ENCODE measurements at regions not wholly inside any gene's neighbourhood (a gene's known extent, or its start where the extent isn't known, plus 50 kb on each side); places are given as distances from the start of the nearest gene placed in this dataset.
A peak's percentile ranks its signal among the peaks of the same experiment; 100 is the strongest.

GRCh38 chr1:199007423-199007822, 368.6 kb downstream of the PTPRC start:
- no peak overlapping the region for H3K27ac ChIP-seq
- intact Hi-C loops (cut with DNase I), result no loop called here
- H3K9me3 ChIP-seq, result no peaks in the 10 kb centered on the region
- ATAC-seq (no peak), DNase-seq (peak in 1 of 4 donors; percentile 7)
- H3K4me3 ChIP-seq, result no peak overlapping the region
- no peaks in the 10 kb centered on the region for H3K36me3 ChIP-seq (replicated peaks in 1 of 2; ENCODE audit: insufficient read depth in 1 of 2, low read depth in 2 of 2)
- no peaks in the 10 kb centered on the region for H3K4me1 ChIP-seq
- no peaks in the 10 kb centered on the region for H3K27me3 ChIP-seq
- no peak for TF ChIP-seq POLR2A (IDR thresholded peaks at IDR 0.05)
- TF ChIP-seq CTCF (IDR thresholded peaks at IDR 0.05), result no peak
- 80 to 86% methylated on average over 2 of the region's 2 CpGs for WGBS, 2 donors

GRCh38 chr1:199009447-199009846, 370.6 kb downstream of the PTPRC start:
- WGBS, 2 donors, result 43 to 61% methylated on average over 5 of the region's 5 CpGs
- no peak for ATAC-seq
- Histone ChIP-seq H3K27me3 (no peaks in the 10 kb centered on the region), H3K27ac (no peak overlapping the region), H3K36me3 (replicated peaks in 1 of 2; ENCODE audit: insufficient read depth in 1 of 2, low read depth in 2 of 2) (no peaks in the 10 kb centered on the region), H3K4me1 (no peaks in the 10 kb centered on the region), H3K4me3 (no peak overlapping the region), H3K9me3 (no peaks in the 10 kb centered on the region)
- TF ChIP-seq POLR2A (IDR thresholded peaks at IDR 0.05), result no peak
- TF ChIP-seq CTCF (IDR thresholded peaks at IDR 0.05), result no peak
- DNase-seq, result no peak
- intact Hi-C loops (cut with DNase I), result no loop called here

GRCh38 chr1:199010492-199010891, 371.7 kb downstream of the PTPRC start:
- Histone ChIP-seq H3K4me3 (no peak overlapping the region), H3K9me3 (no peaks in the 10 kb centered on the region), H3K27ac (no peak overlapping the region), H3K27me3 (no peaks in the 10 kb centered on the region), H3K4me1 (no peaks in the 10 kb centered on the region), H3K36me3 (replicated peaks in 1 of 2; ENCODE audit: insufficient read depth in 1 of 2, low read depth in 2 of 2) (no peaks in the 10 kb centered on the region)
- intact Hi-C loops (cut with DNase I), result no loop called here
- WGBS, 2 donors, result 69 to 82% methylated on average over 4 of the region's 4 CpGs
- ATAC-seq, result no peak
- TF ChIP-seq POLR2A (IDR thresholded peaks at IDR 0.05), result no peak
- DNase-seq, result no peak

GRCh38 chr1:199010933-199011332, 372.1 kb downstream of the PTPRC start:
- 62 to 67% methylated on average over 2 of the region's 2 CpGs for WGBS, 2 donors
- H3K27me3 ChIP-seq, result no peaks in the 10 kb centered on the region
- H3K36me3 ChIP-seq (replicated peaks in 1 of 2; ENCODE audit: insufficient read depth in 1 of 2, low read depth in 2 of 2), result no peaks in the 10 kb centered on the region
- ATAC-seq (no peak), DNase-seq (no peak)
- intact Hi-C loops (cut with DNase I), result no loop called here
- H3K4me3 ChIP-seq, result no peak overlapping the region
- H3K9me3 ChIP-seq, result no peaks in the 10 kb centered on the region
- no peak overlapping the region for H3K27ac ChIP-seq
- no peaks in the 10 kb centered on the region for H3K4me1 ChIP-seq
- no peak for TF ChIP-seq CTCF (IDR thresholded peaks at IDR 0.05)

GRCh38 chr1:199015799-199016198, 377.0 kb downstream of the PTPRC start:
- 72 to 78% methylated on average over 2 of the region's 2 CpGs for WGBS, 2 donors
- DNase-seq (no peak), ATAC-seq (no peak)
- H3K9me3 ChIP-seq, result no peaks in the 10 kb centered on the region
- no peak for TF ChIP-seq CTCF (IDR thresholded peaks at IDR 0.05)
- TF ChIP-seq POLR2A (IDR thresholded peaks at IDR 0.05), result no peak
- H3K36me3 ChIP-seq (replicated peaks in 1 of 2; ENCODE audit: insufficient read depth in 1 of 2, low read depth in 2 of 2), result no peaks in the 10 kb centered on the region
- no peaks in the 10 kb centered on the region for H3K4me1 ChIP-seq
- H3K27me3 ChIP-seq, result no peaks in the 10 kb centered on the region
- no peak overlapping the region for H3K27ac ChIP-seq
- H3K4me3 ChIP-seq, result no peak overlapping the region
- intact Hi-C loops (cut with DNase I), result no loop called here
